ENCODE measurements at regions not wholly inside any gene's neighbourhood (a gene's known extent, or its start where the extent isn't known, plus 50 kb on each side); places are given as distances from the start of the nearest gene placed in this dataset.

- peaks cover 9% of the 10 kb centered on the region for H3K9me3 Mint-ChIP-seq
- no peaks in the 10 kb centered on the region for H3K4me1 Mint-ChIP-seq
- no peak overlapping the region for H3K27ac Mint-ChIP-seq
- no peak for ATAC-seq
- no peak for DNase-seq (ENCODE audit: low spot score in 2 of 2)
- no peaks in the 10 kb centered on the region for H3K36me3 Mint-ChIP-seq
- no peak overlapping the region for H3K4me3 Mint-ChIP-seq
Measured at GRCh38 chr21:27719226-27719625, 752.3 kb upstream of the ADAMTS5 start.

GRCh38 chr21:27715131-27715530 is 748.2 kb upstream of the ADAMTS5 start:
- no peak overlapping the region for H3K27ac Mint-ChIP-seq
- H3K4me1 Mint-ChIP-seq = no peaks in the 10 kb centered on the region
- H3K36me3 Mint-ChIP-seq = no peaks in the 10 kb centered on the region
- no peak for ATAC-seq
- no peak overlapping the region for H3K4me3 Mint-ChIP-seq
- no peak for DNase-seq (ENCODE audit: low spot score in 2 of 2)
- peaks cover 5% of the 10 kb centered on the region for H3K9me3 Mint-ChIP-seq

GRCh38 chr21:27713154-27714109 is 746.5 kb upstream of the ADAMTS5 start:
- no peaks in the 10 kb centered on the region for H3K36me3 Mint-ChIP-seq
- peaks cover 10% of the 10 kb centered on the region for H3K9me3 Mint-ChIP-seq
- no peak for ATAC-seq
- no peaks in the 10 kb centered on the region for H3K4me1 Mint-ChIP-seq
- no peak overlapping the region for H3K27ac Mint-ChIP-seq
- no peak for DNase-seq (ENCODE audit: low spot score in 2 of 2)
- H3K4me3 Mint-ChIP-seq = no peak overlapping the region

- Mint-ChIP-seq H3K27ac (no peak overlapping the region), H3K4me3 (no peak overlapping the region), H3K36me3 (no peaks in the 10 kb centered on the region), H3K4me1 (no peaks in the 10 kb centered on the region), H3K9me3 (peaks cover 5% of the 10 kb centered on the region)
- no peak for DNase-seq (ENCODE audit: low spot score in 2 of 2)
- no peak for ATAC-seq
Measured at GRCh38 chr21:27704567-27705166, 737.8 kb upstream of the ADAMTS5 start.

GRCh38 chr21:27703791-27704190 is 736.9 kb upstream of the ADAMTS5 start:
- ATAC-seq (no peak), DNase-seq (ENCODE audit: low spot score in 2 of 2) (no peak)
- Mint-ChIP-seq H3K27ac (no peak overlapping the region), H3K36me3 (no peaks in the 10 kb centered on the region), H3K4me3 (no peak overlapping the region), H3K4me1 (no peaks in the 10 kb centered on the region), H3K9me3 (peaks cover under 1% of the 10 kb centered on the region)

GRCh38 chr21:27700974-27701614 is 734.2 kb upstream of the ADAMTS5 start:
- DNase-seq (ENCODE audit: low spot score in 2 of 2) (peak; percentile 17 to 67), ATAC-seq (peak; percentile 65)
- Mint-ChIP-seq H3K9me3 (peaks cover 4% of the 10 kb centered on the region), H3K4me3 (no peak overlapping the region), H3K27ac (no peak overlapping the region), H3K4me1 (no peaks in the 10 kb centered on the region), H3K36me3 (no peaks in the 10 kb centered on the region)

- DNase-seq (ENCODE audit: low spot score in 2 of 2) (no peak), ATAC-seq (no peak)
- Mint-ChIP-seq H3K4me3 (no peak overlapping the region), H3K4me1 (no peaks in the 10 kb centered on the region), H3K9me3 (peaks cover 12% of the 10 kb centered on the region), H3K27ac (no peak overlapping the region), H3K36me3 (no peaks in the 10 kb centered on the region)
Measured at GRCh38 chr21:27695246-27695645, 728.4 kb upstream of the ADAMTS5 start.

- Mint-ChIP-seq H3K36me3 (no peaks in the 10 kb centered on the region), H3K4me1 (no peaks in the 10 kb centered on the region), H3K9me3 (peaks cover 12% of the 10 kb centered on the region), H3K4me3 (no peak overlapping the region), H3K27ac (no peak overlapping the region)
- ATAC-seq (no peak), DNase-seq (ENCODE audit: low spot score in 2 of 2) (no peak)
Measured at GRCh38 chr21:27694667-27695066, 727.8 kb upstream of the ADAMTS5 start.

- no peaks in the 10 kb centered on the region for H3K36me3 Mint-ChIP-seq
- no peak for DNase-seq (ENCODE audit: low spot score in 2 of 2)
- H3K9me3 Mint-ChIP-seq = peaks cover 14% of the 10 kb centered on the region
- no peaks in the 10 kb centered on the region for H3K4me1 Mint-ChIP-seq
- no peak overlapping the region for H3K4me3 Mint-ChIP-seq
- H3K27ac Mint-ChIP-seq = no peak overlapping the region
- ATAC-seq = no peak
Measured at GRCh38 chr21:27693376-27693775, 726.5 kb upstream of the ADAMTS5 start.

- ATAC-seq = no peak
- no peak overlapping the region for H3K27ac Mint-ChIP-seq
- no peaks in the 10 kb centered on the region for H3K36me3 Mint-ChIP-seq
- H3K4me3 Mint-ChIP-seq = no peak overlapping the region
- no peak for DNase-seq (ENCODE audit: low spot score in 2 of 2)
- H3K9me3 Mint-ChIP-seq = peaks cover 14% of the 10 kb centered on the region
- H3K4me1 Mint-ChIP-seq = no peaks in the 10 kb centered on the region
Measured at GRCh38 chr21:27691516-27691915, 724.6 kb upstream of the ADAMTS5 start.

- H3K9me3 Mint-ChIP-seq = peaks cover 14% of the 10 kb centered on the region
- no peaks in the 10 kb centered on the region for H3K4me1 Mint-ChIP-seq
- ATAC-seq = no peak
- no peak overlapping the region for H3K4me3 Mint-ChIP-seq
- no peak for DNase-seq (ENCODE audit: low spot score in 2 of 2)
- no peak overlapping the region for H3K27ac Mint-ChIP-seq
- H3K36me3 Mint-ChIP-seq = no peaks in the 10 kb centered on the region
Measured at GRCh38 chr21:27691006-27691405, 724.1 kb upstream of the ADAMTS5 start.

GRCh38 chr21:27690426-27690825 is 723.5 kb upstream of the ADAMTS5 start:
- no peaks in the 10 kb centered on the region for H3K36me3 Mint-ChIP-seq
- H3K4me3 Mint-ChIP-seq = no peak overlapping the region
- ATAC-seq (no peak), DNase-seq (ENCODE audit: low spot score in 2 of 2) (no peak)
- peaks cover 12% of the 10 kb centered on the region for H3K9me3 Mint-ChIP-seq
- H3K4me1 Mint-ChIP-seq = no peaks in the 10 kb centered on the region
- no peak overlapping the region for H3K27ac Mint-ChIP-seq

- ATAC-seq (no peak), DNase-seq (ENCODE audit: low spot score in 2 of 2) (no peak)
- Mint-ChIP-seq H3K4me3 (no peak overlapping the region), H3K9me3 (peaks cover 8% of the 10 kb centered on the region), H3K27ac (no peak overlapping the region), H3K4me1 (no peaks in the 10 kb centered on the region), H3K36me3 (no peaks in the 10 kb centered on the region)
Measured at GRCh38 chr21:27688773-27689172, 721.9 kb upstream of the ADAMTS5 start.

GRCh38 chr21:27683292-27683691 is 716.4 kb upstream of the ADAMTS5 start:
- DNase-seq (ENCODE audit: low spot score in 2 of 2) (no peak), ATAC-seq (no peak)
- H3K4me3 Mint-ChIP-seq = no peak overlapping the region

GRCh38 chr21:27681841-27682240 is 715.0 kb upstream of the ADAMTS5 start:
- no peaks in the 10 kb centered on the region for H3K4me1 Mint-ChIP-seq
- DNase-seq (ENCODE audit: low spot score in 2 of 2) = no peak

More at GRCh38 chr21:27683292-27683691, 716.4 kb upstream of the ADAMTS5 start:
- Mint-ChIP-seq H3K4me1 (no peaks in the 10 kb centered on the region), H3K27ac (no peak overlapping the region), H3K9me3 (peaks cover 9% of the 10 kb centered on the region), H3K36me3 (no peaks in the 10 kb centered on the region)

More at GRCh38 chr21:27681841-27682240, 715.0 kb upstream of the ADAMTS5 start:
- Mint-ChIP-seq H3K4me3 (no peak overlapping the region), H3K27ac (no peak overlapping the region), H3K36me3 (no peaks in the 10 kb centered on the region), H3K9me3 (peaks cover 7% of the 10 kb centered on the region)
- no peak for ATAC-seq
